GM12878 (cell line): ENCODE measurements at regions not wholly inside any gene's neighbourhood (a gene's known extent, or its start where the extent isn't known, plus 50 kb on each side); places are given as distances from the start of the nearest gene placed in this dataset.

ENCODE experiments used
- ATAC-seq: fragments of 200-7000 bp; cut with Tn5 transposase; 3 replicates; pipeline ENCODE4 v1.9.1; 2020; ENCODE audit warnings: mild to moderate bottlenecking, moderate library complexity
- BruUV-seq: library from RNA; stranded (reverse); fragments of 400-500 nt; replicated peaks from 2 replicates; lab custom pipeline; 2021; lab: Mats Ljungman, UMichigan
- CTCF ChIA-PET: fragments of 300-600 bp; sonication (Branson Sonifier 250); formaldehyde crosslinking; extraction: SDS; loops from one replicate; lab custom pipeline; 2021; ENCODE audit warnings: inconsistent platforms; lab: Yijun Ruan, JAX
- POLR2A ChIA-PET: fragments of 350-600 bp; formaldehyde crosslinking; extraction: SDS; loops from one replicate; lab custom pipeline; 2021; ENCODE audit warnings: inconsistent platforms; lab: Charles Lee
- RAD21 ChIA-PET: fragments of 300-600 bp; sonication (Branson Sonifier 250); formaldehyde crosslinking; loops from one replicate; lab custom pipeline; 2023; ENCODE audit warnings: antibody characterized with exemption; ENCODE audit not compliant: unreplicated experiment; lab: Charles Lee
- SMC1A ChIA-PET: fragments of 300-600 bp; sonication (Branson Sonifier 250); formaldehyde crosslinking; loops from one replicate; lab custom pipeline; 2023; ENCODE audit not compliant: unreplicated experiment, uncharacterized antibody; lab: Charles Lee
- DNase-seq: peaks from one replicate; pipeline ENCODE4 v3.0.0-alpha.2; 2011; ENCODE audit warnings: low read depth, low spot score
- FAIRE-seq: peaks from 3 replicates; lab custom pipeline; 2011; peaks lifted over from hg19 to GRCh38; lab: Jason Lieb, UNC
- H2AFZ ChIP-seq: 2 replicates; pipeline ENCODE4 v1.6.0; 2011; ENCODE audit warnings: low read depth, low read length, control low read depth; ENCODE audit not compliant: control insufficient read depth
- H3K27ac ChIP-seq: 2 replicates; pipeline ENCODE4 v1.5.1; 2011; ENCODE audit warnings: control low read depth; ENCODE audit not compliant: control insufficient read depth, insufficient read depth
- H3K27me3 ChIP-seq, 2 experiments: replicated peaks in 1 of 2; 2 replicates each; pipeline versions ENCODE4 v1.6.0 to v1.6.1; 2011; ENCODE audit warnings: low read length in 1 of 2; ENCODE audit not compliant: control insufficient read depth in 2 of 2, insufficient read depth in 2 of 2
- H3K36me3 ChIP-seq, 2 experiments: 2 replicates each; pipeline ENCODE4 v1.5.1; 2011; ENCODE audit warnings: low read length in 1 of 2; ENCODE audit not compliant: control insufficient read depth in 2 of 2, insufficient read depth in 2 of 2
- H3K4me1 ChIP-seq: 2 replicates; pipeline ENCODE4 v1.6.1; 2011; ENCODE audit warnings: mild to moderate bottlenecking, low read length, moderate library complexity, mixed read lengths; ENCODE audit not compliant: control insufficient read depth, insufficient read depth
- H3K4me2 ChIP-seq: 2 replicates; pipeline ENCODE4 v1.6.0; 2011; ENCODE audit warnings: control low read depth; ENCODE audit not compliant: control insufficient read depth, insufficient read depth
- H3K4me3 ChIP-seq: fragments of 200-600 bp; sonication (generic); 2 replicates; pipeline ENCODE4 v1.5.1; 2016
- H3K79me2 ChIP-seq: 2 replicates; pipeline ENCODE4 v1.6.0; 2011; ENCODE audit warnings: low read length; ENCODE audit not compliant: control insufficient read depth, insufficient read depth
- H3K9ac ChIP-seq: 2 replicates; pipeline ENCODE4 v1.8.0; 2011; ENCODE audit warnings: low read length, control low read depth, mixed read lengths; ENCODE audit not compliant: control insufficient read depth, insufficient read depth
- H3K9me3 ChIP-seq: replicated peaks from 3 replicates; pipeline ENCODE4 v1.5.1; 2011; ENCODE audit warnings: mild to moderate bottlenecking, low read length; ENCODE audit not compliant: control insufficient read depth, insufficient read depth
- H4K20me1 ChIP-seq: 2 replicates; pipeline ENCODE4 v1.6.0; 2011; ENCODE audit not compliant: control insufficient read depth, insufficient read depth
- ASH2L ChIP-seq: fragments of 300-600, 200-600 bp; sonication (generic); IDR thresholded peaks from 2 replicates; pipeline ENCODE4 v1.6.1; 2017; ENCODE audit warnings: low read depth, mild to moderate bottlenecking, borderline replicate concordance
- BCL11A ChIP-seq: IDR thresholded peaks from 2 replicates; pipeline ENCODE4 v1.6.1; 2011; ENCODE audit warnings: low read depth, low read length
- KAT2A ChIP-seq: conservative IDR thresholded peaks from 2 replicates; pipeline ENCODE4 v1.6.1; 2011; ENCODE audit warnings: low read depth, low read length; ENCODE audit not compliant: control insufficient read depth
- PBX3 ChIP-seq: IDR thresholded peaks from 2 replicates; pipeline ENCODE4 v1.6.1; 2011; ENCODE audit warnings: mild to moderate bottlenecking, low read depth, low read length, moderate library complexity; ENCODE audit not compliant: insufficient replicate concordance
- SRF ChIP-seq, 2 experiments: IDR thresholded peaks; 2 replicates each; pipeline ENCODE4 v1.6.1; 2011; ENCODE audit warnings: low read depth in 2 of 2, low read length in 2 of 2, mild to moderate bottlenecking in 1 of 2, moderate library complexity in 1 of 2
- TCF7 ChIP-seq: IDR thresholded peaks from 2 replicates; pipeline ENCODE4 v1.6.1; 2014; ENCODE audit warnings: antibody characterized with exemption, borderline replicate concordance
- ZBTB11 ChIP-seq: fragments of 450-650 bp; formaldehyde crosslinking; IDR thresholded peaks from 2 replicates; pipeline ENCODE4 v1.5.0; 2022; ENCODE audit warnings: mild to moderate bottlenecking, missing genetic modification characterization
- ZNF622 ChIP-seq: fragments of 450-650 bp; IDR thresholded peaks from 2 replicates; pipeline ENCODE4 v1.6.1; 2017; ENCODE audit warnings: mild to moderate bottlenecking, inconsistent platforms
- WGBS: methylation state at CpG from one replicate; pipeline ENCODE4 v1.1.6; 2016; ENCODE audit warnings: low lambda C conversion rate; ENCODE audit not compliant: insufficient replicate concordance, insufficient coverage; ENCODE audit errors: missing lambda C conversion rate; 5-methylcytosine and 5-hydroxymethylcytosine counted together
- in situ Hi-C: fragments of 300-500 bp; cut with MboI; formaldehyde crosslinking; loops from 9 replicates; pipeline ENCODE4 v1.14.3; 2018; ENCODE audit warnings: mixed read lengths
- intact Hi-C: fragments of 100-400 bp; cut with micrococcal nuclease; formaldehyde crosslinking; loops from one replicate; pipeline ENCODE4 v1.14.2; 2022; ENCODE audit not compliant: unreplicated experiment

GRCh38 chr10:7075110-7075509 is 335.7 kb downstream of the SFMBT2 start:
- RAD21 ChIA-PET = no interaction called here
- CTCF ChIA-PET = no interaction called here

More at GRCh38 chr10:7075110-7075509, 335.7 kb downstream of the SFMBT2 start:
- no peak for FAIRE-seq
- no peak overlapping the region for H3K27ac ChIP-seq
- WGBS = 39% methylated on average over 5 of the region's 5 CpGs
- peaks cover 0 to 2% of the 10 kb centered on the region in 2 experiments; a peak in 2 of 4 replicates for H3K27me3 ChIP-seq
- no peak for TF ChIP-seq ZBTB11
- TF ChIP-seq ASH2L = no peak
- TF ChIP-seq KAT2A = no peak
- no peak for TF ChIP-seq BCL11A
- no peak for TF ChIP-seq PBX3
- no peak for TF ChIP-seq TCF7
- no peak for TF ChIP-seq SRF (IDR thresholded peaks at IDR 0.05; ENCODE audit: low read depth in 2 of 2, low read length in 2 of 2)
- TF ChIP-seq ZNF622 = no peak
- TF ChIP-seq, all 136 proteins: peak for 0
- DNase-seq = no peak
- ChIA-PET POLR2A (no interaction called here), SMC1A (no interaction called here)
- no peaks in the 10 kb centered on the region for H3K9me3 ChIP-seq
- H3K36me3 ChIP-seq = no peaks in the 10 kb centered on the region
- no peaks in the 10 kb centered on the region for H3K4me1 ChIP-seq
- H4K20me1 ChIP-seq = no peaks in the 10 kb centered on the region
- BruUV-seq = no TSS peak
- no peak for ATAC-seq
- H3K4me2 ChIP-seq = no peak overlapping the region
- intact Hi-C loops = no loop called here
- no peak overlapping the region for H2AFZ ChIP-seq
- in situ Hi-C loops = no loop called here
- no peak overlapping the region for H3K4me3 ChIP-seq
- H3K79me2 ChIP-seq = no peaks in the 10 kb centered on the region
- H3K9ac ChIP-seq = no peak overlapping the region
